Left ventricle myocardium superior (tissue), 1 donor: ENCODE measurements at regions not wholly inside any gene's neighbourhood (a gene's known extent, or its start where the extent isn't known, plus 50 kb on each side); places are given as distances from the start of the nearest gene placed in this dataset.
"Not testable (repeated sequence)": the region's sequence is repeated elsewhere in the genome, so short reads cannot be mapped to it uniquely, and the experiment has no call there.

ENCODE experiments used
- ATAC-seq: fragments of 200-7000 bp; cut with Tn5 transposase; one replicate; pipeline ENCODE4 v1.9.1; 2020; ENCODE audit warnings: mild to moderate bottlenecking, moderate library complexity
- DNase-seq: peaks from one replicate; pipeline ENCODE4 v3.0.0-alpha.2; 2020
- intact Hi-C: fragments of 100-400 bp; cut with micrococcal nuclease; formaldehyde crosslinking; loops from one replicate; pipeline ENCODE4 v1.11.0; 2022
- donor health status: DM: no; HTN: yes; CAD: no; lungs with severe emphysema.

DNA sequence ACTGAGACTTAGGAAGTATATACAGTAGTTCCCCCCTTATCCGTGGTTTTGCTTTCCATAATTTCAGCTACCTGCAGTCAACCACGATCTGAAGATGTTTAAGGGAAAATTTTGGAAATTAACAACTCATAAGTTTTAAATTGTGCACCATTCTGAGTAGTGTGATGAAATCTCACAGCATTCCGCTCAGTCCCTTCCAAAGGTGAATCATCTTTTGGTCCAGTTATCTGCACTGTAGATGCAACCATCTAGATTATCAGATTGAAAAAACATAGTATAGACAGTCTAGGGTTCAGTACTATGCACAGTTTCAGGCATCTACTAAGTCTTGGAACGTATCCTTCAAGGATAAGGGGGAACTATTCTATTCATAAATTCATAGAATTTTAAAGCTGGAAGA is 109.0 kb downstream of the ANXA3 start:
- no peak for ATAC-seq
- intact Hi-C loops: no loop called here
- no peak for DNase-seq

DNA sequence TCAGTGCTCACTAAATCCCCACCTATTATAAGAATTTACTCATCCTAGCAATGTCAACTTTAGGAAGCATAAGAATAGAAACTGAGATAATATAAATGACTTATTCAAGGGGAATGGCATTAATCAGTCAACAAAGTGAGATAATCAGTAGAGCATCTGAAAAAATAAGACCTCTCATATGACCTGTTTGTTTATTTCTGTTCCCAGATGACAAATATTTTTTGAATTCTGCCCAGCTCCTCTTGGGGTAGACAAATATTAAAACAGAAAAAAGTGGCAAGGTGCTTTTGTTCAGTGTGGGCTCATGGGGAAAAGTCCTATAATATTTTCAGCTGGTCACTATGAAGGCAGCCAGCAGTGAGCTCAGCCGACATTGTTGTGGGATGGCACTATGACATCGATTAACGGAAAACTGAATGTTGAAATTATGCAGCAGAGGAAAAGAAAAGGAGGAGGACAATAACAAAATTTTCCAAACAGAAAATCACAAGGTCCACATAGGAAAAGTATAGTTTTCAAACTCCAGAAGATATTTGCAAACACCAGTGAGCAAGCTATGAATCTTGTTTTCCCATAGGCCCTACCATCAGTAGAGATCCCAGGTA is 109.6 kb downstream of the ANXA3 start:
- ATAC-seq: no peak
- no peak for DNase-seq
- intact Hi-C loops: no loop called here

DNA sequence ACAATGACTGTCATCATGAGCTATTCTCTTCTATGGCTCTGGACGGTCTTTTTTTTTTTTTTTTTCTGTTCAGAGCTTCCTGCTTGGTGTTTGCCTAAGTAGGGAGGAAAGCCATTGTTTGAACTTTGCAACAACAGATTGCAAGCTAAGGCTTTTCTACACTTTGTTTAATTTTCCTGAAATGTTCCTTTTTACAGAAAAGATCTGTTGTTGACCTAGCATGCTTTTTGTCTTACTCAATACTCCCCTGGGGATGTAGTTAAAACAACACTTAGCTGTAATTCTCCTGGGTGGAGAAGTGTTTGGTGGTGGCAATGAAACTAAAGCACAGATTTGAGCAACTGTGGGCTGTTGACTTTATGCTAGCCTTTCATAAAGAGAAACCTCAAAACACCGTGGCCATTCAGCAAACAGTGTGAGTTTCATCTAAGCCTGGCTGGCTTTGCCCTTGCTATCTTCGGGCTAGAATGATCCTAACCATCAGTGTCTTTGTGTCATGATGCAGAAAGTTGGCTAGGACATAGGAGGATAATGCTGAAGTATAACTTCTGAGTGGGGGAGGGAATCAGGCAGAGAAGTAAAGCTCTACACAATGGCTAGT is 110.5 kb downstream of the ANXA3 start:
- ATAC-seq (peak; percentile 69), DNase-seq (no peak)
- intact Hi-C loops: no loop called here

DNA sequence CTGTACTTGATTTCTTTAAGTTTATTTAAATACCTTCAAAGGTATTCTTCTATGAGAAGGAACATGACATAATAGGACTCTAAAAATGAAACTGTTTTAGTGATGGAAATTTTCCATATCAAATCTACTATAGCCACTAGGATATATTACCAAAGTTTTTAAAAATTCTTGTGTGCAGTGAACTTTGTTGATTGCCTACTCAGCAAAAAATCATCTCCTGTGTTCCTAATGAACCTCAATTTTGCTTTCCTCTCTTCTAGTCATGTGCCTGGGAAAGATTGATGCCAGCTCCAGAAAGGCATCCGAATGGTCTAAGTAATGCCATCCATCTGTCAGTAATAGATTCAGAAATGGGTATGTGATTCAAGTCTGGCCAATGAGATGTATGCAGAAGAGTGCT is 111.1 kb downstream of the ANXA3 start:
- DNase-seq: no peak
- intact Hi-C loops: no loop called here
- ATAC-seq: no peak

DNA sequence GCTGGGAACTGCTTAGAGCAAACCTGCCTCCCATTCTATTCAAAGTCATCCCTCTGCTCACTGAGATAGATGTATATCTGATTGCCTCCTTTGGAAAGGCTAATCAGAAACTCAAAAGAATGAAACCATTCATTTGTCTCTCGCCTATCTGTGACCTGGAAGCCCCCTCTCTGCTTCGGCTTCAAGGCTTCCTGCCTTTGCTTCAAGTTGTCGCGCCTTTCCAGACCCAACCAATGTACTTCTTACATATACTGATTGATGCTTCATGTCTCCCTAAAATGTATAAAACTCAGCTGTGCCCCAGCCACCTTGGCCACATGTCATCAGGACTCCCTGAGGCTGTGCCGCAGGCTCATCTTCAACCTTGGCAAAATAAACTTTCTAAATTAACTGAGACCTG is 111.9 kb upstream of the BMP2K start:
- intact Hi-C loops, DNase-seq, ATAC-seq: not testable (repeated sequence)

DNA sequence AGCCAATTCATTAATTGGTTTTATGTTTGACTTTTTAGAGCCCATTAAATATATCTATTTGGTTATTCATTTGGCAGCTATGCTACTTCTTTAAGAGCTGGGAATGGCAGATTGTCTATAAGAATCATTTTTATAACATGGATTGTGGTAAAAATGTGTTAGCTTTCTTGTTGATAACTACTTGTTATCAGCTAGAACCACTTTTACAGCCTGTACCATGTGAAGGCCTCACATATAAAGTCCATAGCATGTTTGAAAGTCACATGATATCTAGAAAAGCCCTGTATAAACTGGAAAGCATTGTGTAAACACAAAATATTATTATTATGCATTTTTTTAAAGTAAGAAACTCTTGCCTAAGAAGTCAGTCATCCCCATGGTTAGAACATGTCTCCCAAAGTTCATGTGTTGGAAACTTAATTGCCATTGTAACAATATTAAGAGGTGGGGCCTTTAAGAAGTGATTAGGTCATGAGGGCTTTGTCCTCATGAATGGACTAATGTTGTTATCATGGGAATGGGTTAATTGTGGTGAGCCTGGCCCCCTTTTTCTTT is 110.9 kb upstream of the BMP2K start:
- DNase-seq: no peak
- ATAC-seq: no peak
- intact Hi-C loops: no loop called here

DNA sequence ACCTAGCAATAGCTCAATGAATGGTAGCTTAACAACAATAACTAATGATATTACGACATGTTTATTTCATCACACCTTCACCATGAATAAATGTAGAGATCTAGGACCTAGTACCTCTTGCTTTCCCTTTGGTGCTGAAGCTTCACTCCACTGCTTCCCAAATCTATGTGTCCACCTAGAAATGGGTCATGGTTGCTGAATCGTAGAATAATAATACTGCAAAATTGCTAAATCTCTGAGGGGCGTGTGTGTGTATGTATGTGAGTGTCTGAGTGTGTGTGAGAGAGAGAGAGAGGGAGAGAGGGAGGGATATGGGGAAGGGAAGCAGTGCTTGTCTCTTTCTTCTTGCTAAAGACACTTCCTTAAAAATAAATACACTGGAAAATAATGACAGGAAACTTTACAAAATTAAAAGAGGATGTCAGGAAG is 109.3 kb upstream of the BMP2K start:
- DNase-seq (no peak), ATAC-seq (peak; percentile 63)
- intact Hi-C loops: no loop called here

DNA sequence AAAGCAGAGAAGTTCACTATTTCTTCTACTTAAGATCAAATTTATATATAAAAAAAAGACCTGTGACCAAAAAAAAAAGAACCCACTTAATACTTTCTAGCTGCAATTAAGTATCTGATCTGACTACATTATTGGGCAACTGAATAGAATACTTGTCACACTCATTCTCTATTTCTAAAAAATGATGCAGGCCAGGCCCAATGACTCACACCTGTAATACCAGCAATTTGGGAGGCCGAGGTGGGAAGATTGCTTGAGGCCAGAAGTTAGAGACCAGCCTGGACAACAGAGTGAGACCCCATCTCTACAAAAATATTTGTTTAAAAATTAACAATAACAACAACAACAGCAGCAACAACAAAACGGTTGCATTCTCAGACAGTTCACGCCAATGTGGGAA is 108.8 kb upstream of the BMP2K start:
- DNase-seq: no peak
- intact Hi-C loops: no loop called here
- no peak for ATAC-seq

DNA sequence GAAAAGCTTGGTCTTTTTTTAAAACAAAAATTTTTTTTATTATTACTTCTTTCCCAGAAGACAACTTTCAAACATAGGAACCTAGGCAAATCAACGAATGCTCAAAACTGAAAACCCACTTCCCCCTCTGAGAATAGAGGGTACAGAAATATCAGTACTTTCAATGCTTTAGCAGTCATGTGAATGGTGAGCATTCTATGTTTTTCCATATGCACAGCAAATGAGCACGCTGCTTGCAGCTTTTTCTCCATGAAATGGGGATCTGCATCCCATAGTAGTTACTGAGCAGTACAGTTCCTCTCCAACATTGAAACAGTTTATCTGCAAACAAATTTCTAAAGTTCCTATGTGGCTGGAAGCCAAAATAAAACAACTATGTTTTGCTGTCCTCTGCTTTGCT is 108.4 kb upstream of the BMP2K start:
- ATAC-seq: peak; percentile 55
- no peak for DNase-seq
- intact Hi-C loops: no loop called here

DNA sequence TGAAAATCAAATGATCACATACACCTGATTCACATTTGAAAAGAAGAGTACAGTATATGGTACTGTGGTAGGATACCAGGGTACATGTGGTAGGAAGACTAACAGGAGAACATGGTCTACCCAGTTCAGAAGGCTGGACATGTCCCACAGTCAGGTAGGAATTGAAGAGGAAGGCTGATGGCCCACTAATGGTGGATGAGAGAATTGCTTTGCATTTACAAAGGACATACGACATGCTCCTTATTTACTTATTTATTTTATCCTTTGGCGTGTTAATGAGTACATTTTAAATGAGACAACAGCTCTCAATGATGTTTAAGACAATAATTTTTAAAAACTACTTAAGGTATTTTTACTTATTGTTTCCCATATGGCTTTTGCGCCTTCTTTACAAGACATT is 106.7 kb upstream of the BMP2K start:
- ATAC-seq (no peak), DNase-seq (no peak)
- intact Hi-C loops: no loop called here

DNA sequence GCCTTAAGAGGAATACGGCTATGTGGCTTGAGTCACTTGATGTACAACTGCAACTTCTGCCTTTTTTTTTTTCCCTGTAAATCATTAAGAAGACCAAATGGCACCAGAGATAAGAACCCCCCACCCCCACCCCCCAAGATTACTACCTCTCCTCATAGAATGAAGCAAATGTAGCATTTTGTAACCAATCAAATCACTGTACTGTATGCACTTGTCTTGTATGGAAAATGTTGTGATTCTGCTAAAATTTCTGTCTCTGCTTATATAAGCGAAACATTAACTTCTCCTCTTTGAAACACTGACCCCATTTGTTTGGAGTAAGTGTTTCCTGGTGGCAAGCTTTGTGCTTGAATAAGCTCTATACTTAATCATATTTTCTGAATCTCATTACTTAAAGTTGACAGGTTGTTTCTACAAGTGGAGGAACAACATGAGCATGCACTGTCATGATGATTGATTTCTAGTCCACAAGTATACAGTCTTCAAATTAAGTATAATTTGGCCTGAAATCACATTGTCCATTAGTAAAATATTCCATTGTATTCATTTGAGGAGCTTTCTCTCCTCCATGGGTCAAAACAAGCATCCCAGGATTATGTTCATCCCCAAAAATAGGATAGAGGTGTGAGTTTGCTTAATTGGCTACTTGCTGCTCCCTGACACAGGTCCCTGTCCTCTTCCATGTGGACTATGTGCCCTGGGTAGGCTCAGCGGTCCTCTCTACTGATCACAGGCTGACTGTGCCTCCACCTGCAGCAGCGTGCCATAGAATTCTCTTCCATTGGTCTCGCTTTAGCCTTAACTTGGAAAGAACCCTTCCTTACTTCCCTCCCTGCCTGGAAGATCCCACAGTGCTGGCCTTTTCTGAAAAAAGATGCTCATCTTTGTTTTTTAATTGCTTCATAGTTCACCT is 104.0 kb upstream of the BMP2K start:
- intact Hi-C loops: no loop called here
- DNase-seq: no peak
- ATAC-seq: no peak

DNA sequence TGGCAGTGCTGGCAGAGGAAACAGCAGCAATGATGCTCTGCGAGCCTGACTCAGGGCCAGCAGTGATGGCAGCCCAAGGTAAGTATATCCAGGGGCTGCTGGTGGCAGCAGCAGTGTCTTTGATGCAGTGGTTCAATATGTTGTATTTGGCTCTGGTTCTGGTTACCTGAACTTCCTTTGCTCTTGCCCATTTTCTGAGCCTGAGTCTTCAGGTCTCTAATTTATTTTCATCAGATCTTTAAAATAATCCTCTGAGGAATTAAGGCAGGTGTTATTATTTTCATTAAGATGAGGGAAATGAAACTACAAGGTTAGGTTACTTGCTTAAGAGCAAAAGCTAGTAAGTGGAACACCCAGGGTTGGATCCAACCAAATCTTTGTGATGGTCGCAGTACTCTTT is 102.8 kb upstream of the BMP2K start:
- intact Hi-C loops: no loop called here
- ATAC-seq (no peak), DNase-seq (no peak)

DNA sequence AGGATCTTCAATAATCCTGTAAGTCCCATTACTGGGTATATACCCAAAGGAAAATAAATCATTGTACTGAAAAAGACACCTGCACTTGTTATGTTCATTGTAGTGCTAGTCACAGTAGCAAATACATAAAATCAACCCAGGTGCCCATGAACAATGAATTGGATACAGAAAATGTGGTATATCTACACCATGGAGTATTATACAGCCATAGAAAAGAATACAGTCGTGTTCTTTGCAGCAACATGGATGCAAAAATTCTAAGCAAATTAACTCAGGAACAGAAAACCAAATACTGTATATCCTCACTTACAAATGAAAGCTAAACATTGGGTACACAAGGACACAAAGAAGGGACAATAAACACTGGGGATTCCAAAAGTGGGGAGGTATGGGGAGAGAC is 100.8 kb upstream of the BMP2K start:
- DNase-seq (no peak), ATAC-seq (no peak)
- intact Hi-C loops: no loop called here

DNA sequence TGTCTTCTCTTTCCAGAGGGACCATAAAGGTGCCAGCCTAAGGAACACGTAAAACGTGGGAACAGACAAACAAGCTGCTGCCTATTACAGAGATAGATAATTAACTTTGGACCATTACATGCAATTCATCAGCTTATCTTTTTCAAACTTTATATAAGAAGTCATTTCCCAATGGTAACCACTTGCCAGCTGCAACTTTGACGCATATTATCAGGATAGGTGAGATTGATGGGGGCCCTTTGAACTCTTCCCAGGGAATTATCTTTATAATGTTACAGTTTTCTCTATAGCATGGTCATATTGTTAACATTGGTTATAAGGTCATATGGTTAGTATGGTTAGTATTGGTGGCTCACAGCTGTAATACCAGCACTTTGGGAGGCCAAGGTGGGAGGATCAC is 94.1 kb upstream of the BMP2K start:
- intact Hi-C loops: no loop called here
- no peak for DNase-seq
- no peak for ATAC-seq

DNA sequence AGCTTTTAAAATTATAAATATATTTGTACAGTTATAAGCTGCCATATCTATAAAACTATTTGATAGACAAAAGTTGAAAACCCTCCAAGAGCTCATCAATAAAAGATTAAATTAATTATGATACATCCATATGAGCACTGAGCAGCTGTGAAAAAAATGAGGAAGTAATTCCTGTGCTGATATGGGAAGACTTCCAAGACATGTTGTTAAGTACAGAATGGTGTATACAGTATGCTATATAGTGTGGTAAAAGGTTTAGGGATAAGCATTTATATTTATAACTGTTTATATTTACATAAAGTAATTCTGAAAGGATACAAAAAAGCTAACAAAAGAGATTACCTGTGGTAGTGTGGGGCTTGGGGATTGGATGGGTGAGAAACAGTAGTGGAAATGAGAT is 92.8 kb upstream of the BMP2K start:
- ATAC-seq: no peak
- no peak for DNase-seq
- intact Hi-C loops: no loop called here

DNA sequence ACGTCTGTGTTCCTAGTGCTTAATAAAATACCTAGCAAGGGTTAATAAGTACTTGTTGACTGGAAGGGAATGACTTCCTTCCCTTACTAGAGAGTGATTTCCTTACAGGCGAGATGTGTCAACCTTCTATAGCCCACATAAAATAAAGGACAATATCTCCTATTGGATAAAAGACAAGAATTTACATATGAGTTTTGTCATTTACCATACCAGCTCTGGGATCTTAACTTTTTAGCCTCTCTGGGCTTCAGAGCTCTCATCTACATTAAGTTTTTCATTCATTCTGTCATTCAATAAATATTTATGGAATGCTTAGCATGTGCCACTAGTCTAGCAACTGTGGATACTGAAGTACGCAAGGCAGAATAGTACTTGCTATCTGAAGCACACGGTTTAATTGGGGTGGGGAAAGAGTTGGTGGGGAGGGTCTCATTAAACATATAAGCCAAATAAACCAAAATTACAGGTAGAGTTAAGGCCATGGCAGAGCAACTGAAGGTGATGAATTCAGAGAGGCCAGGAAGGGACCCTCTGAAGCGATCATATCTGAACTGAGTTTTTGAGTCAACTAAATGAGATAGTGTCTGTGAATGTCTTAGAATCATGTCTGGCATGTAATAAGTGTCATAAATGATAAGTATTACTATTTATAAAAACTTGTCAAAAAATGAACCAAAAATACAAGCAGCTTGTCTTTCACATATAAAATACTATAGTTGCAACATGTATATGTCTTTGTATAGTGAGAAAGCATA is 91.6 kb upstream of the BMP2K start:
- ATAC-seq (peak; percentile 31), DNase-seq (no peak)
- intact Hi-C loops: no loop called here

DNA sequence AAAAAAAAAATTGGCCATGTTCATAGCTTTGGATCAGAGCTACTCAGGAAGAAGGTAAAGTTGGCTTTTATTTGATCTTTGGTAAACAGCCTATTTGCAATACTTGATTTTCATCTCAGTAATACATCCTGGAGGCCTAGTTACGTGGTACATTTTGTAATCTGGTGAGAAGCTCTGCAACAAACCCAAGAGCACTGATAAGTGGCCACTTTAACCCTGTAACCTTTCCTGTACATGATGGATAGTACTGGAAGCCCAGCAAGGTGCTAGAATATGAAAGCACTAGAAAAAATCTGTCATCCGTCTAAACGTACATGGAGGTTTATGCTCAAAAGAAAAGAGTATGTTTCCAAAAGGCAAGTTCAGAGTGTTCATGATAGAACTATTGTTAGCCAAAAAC is 88.3 kb upstream of the BMP2K start:
- ATAC-seq (no peak), DNase-seq (no peak)
- intact Hi-C loops: no loop called here

DNA sequence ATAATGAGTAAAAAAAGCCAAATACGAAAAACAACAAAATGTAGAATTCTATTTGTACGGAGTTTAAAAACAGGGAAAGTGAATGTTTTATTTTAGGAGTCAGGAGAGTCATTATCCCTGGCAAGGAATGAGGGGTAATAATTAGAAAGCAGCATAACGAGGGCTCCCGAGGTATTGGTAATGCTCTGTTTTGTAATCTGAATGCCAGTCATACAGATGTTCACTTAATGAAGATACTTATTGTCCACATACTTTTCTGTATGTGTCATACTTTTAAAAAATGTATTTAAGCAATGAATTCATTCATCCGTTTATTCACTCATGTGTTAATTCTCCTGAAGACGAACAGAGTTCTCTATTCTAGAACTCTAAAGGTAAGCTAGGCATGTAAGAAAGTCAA is 87.8 kb upstream of the BMP2K start:
- intact Hi-C loops: no loop called here
- ATAC-seq: no peak
- DNase-seq: no peak

DNA sequence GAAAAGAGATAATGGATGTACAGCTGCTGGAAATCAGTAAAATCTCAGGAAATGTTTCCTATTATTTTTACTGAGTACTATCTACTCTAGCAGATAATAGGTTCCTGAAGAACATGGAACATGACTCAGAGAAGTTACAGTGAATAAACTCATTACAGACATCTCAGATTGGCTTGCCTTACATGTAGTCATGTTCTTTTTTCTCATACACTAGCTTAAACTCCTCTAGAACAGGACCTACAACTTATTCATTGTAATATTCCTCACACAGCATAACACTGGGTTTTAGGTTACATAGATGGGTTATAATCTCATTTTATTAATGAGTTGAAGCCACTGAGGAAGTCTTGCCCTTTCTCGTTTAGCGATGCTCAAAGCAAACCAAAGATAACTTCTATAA is 86.9 kb upstream of the BMP2K start:
- ATAC-seq (no peak), DNase-seq (no peak)
- intact Hi-C loops: no loop called here
